ENCODE measurements at regions not wholly inside any gene's neighbourhood (a gene's known extent, or its start where the extent isn't known, plus 50 kb on each side); places are given as distances from the start of the nearest gene placed in this dataset.

GRCh38 chr2:19540739-19541525, 182.5 kb upstream of the OSR1 start:
- peaks cover 5% of the 10 kb centered on the region for H3K4me1 Mint-ChIP-seq
- no peaks in the 10 kb centered on the region for H3K36me3 Mint-ChIP-seq (ENCODE audit: low read depth)
- H3K27ac Mint-ChIP-seq, result no peak overlapping the region

GRCh38 chr2:19538411-19538963, 180.1 kb upstream of the OSR1 start:
- 86 to 96% methylated on average over 4 to 7 of the region's 7 CpGs for WGBS, 2 experiments (ENCODE audit: insufficient coverage in 1 of 2, insufficient read length in 1 of 2)
- H3K36me3 Mint-ChIP-seq (ENCODE audit: low read depth), result no peaks in the 10 kb centered on the region
- H3K4me3 Mint-ChIP-seq, result no peak overlapping the region
- no peaks in the 10 kb centered on the region for H3K27me3 Mint-ChIP-seq (ENCODE audit: insufficient read depth)
- TF ChIP-seq CTCF (conservative IDR thresholded peaks at IDR 0.05), result no peak
- H3K27ac ChIP-seq (ENCODE audit: low read depth, low read length), result no peak overlapping the region
- H3K9me3 Mint-ChIP-seq, result no peaks in the 10 kb centered on the region
- H3K4me3 ChIP-seq (ENCODE audit: low read length), result no peak overlapping the region
- no peaks in the 10 kb centered on the region for H3K4me1 ChIP-seq (ENCODE audit: control insufficient read depth, insufficient read depth, low read length)
- no peaks in the 10 kb centered on the region for H3K27me3 ChIP-seq (ENCODE audit: control insufficient read depth, insufficient read depth, low read length, poor library complexity, severe bottlenecking)
- DNase-seq, result no peak
- H3K9ac ChIP-seq (ENCODE audit: extremely low read depth, low read length, poor library complexity, severe bottlenecking), result no peak overlapping the region
- H3K36me3 ChIP-seq (ENCODE audit: control insufficient read depth, insufficient read depth, low read length), result no peaks in the 10 kb centered on the region
- no peaks in the 10 kb centered on the region for H3K9me3 ChIP-seq (ENCODE audit: control insufficient read depth, low read length)
- H3K27ac Mint-ChIP-seq, result no peak overlapping the region
- peaks cover 5% of the 10 kb centered on the region for H3K4me1 Mint-ChIP-seq

More at GRCh38 chr2:19540739-19541525, 182.5 kb upstream of the OSR1 start:
- H3K4me3 Mint-ChIP-seq, result no peak overlapping the region
- Histone ChIP-seq H3K4me1 (ENCODE audit: control insufficient read depth, insufficient read depth, low read length) (no peaks in the 10 kb centered on the region), H3K4me3 (ENCODE audit: low read length) (no peak overlapping the region), H3K27me3 (ENCODE audit: control insufficient read depth, insufficient read depth, low read length, poor library complexity, severe bottlenecking) (no peaks in the 10 kb centered on the region), H3K36me3 (ENCODE audit: control insufficient read depth, insufficient read depth, low read length) (no peaks in the 10 kb centered on the region), H3K9ac (ENCODE audit: extremely low read depth, low read length, poor library complexity, severe bottlenecking) (no peak overlapping the region), H3K9me3 (ENCODE audit: control insufficient read depth, low read length) (no peaks in the 10 kb centered on the region), H3K27ac (ENCODE audit: low read depth, low read length) (no peak overlapping the region)
- no peaks in the 10 kb centered on the region for H3K27me3 Mint-ChIP-seq (ENCODE audit: insufficient read depth)
- no peak for DNase-seq
- WGBS, 2 experiments (ENCODE audit: insufficient coverage in 1 of 2, insufficient read length in 1 of 2), result 97 to 100% methylated on average over 5 to 7 of the region's 7 CpGs
- no peak for TF ChIP-seq CTCF (conservative IDR thresholded peaks at IDR 0.05)
- no peaks in the 10 kb centered on the region for H3K9me3 Mint-ChIP-seq

- no peak for TF ChIP-seq CTCF (conservative IDR thresholded peaks at IDR 0.05)
- peak; percentile 77 for DNase-seq
- Mint-ChIP-seq H3K4me3 (no peak overlapping the region), H3K27me3 (ENCODE audit: insufficient read depth) (peaks cover 3% of the 10 kb centered on the region), H3K27ac (peak overlapping the region; percentile 58), H3K36me3 (ENCODE audit: low read depth) (no peaks in the 10 kb centered on the region), H3K4me1 (peaks cover 3% of the 10 kb centered on the region), H3K9me3 (no peaks in the 10 kb centered on the region)
- H3K9me3 ChIP-seq (ENCODE audit: control insufficient read depth, low read length), result no peaks in the 10 kb centered on the region
- no peaks in the 10 kb centered on the region for H3K36me3 ChIP-seq (ENCODE audit: control insufficient read depth, insufficient read depth, low read length)
- no peaks in the 10 kb centered on the region for H3K27me3 ChIP-seq (ENCODE audit: control insufficient read depth, insufficient read depth, low read length, poor library complexity, severe bottlenecking)
- H3K4me1 ChIP-seq (ENCODE audit: control insufficient read depth, insufficient read depth, low read length), result no peaks in the 10 kb centered on the region
- 70 to 90% methylated on average over 2 to 3 of the region's 3 CpGs for WGBS, 2 experiments (ENCODE audit: insufficient coverage in 1 of 2, insufficient read length in 1 of 2)
- no peak overlapping the region for H3K27ac ChIP-seq (ENCODE audit: low read depth, low read length)
- H3K9ac ChIP-seq (ENCODE audit: extremely low read depth, low read length, poor library complexity, severe bottlenecking), result no peak overlapping the region
- no peak overlapping the region for H3K4me3 ChIP-seq (ENCODE audit: low read length)
Observed at GRCh38 chr2:19536136-19536535, 177.7 kb upstream of the OSR1 start.
